IMR-90 (cell line): ENCODE measurements at regions not wholly inside any gene's neighbourhood (a gene's known extent, or its start where the extent isn't known, plus 50 kb on each side); places are given as distances from the start of the nearest gene placed in this dataset.
A peak's percentile ranks its signal among the peaks of the same experiment; 100 is the strongest.
"Not testable (repeated sequence)": the region's sequence is repeated elsewhere in the genome, so short reads cannot be mapped to it uniquely, and the experiment has no call there.

Experiments
- ATAC-seq: fragments of 200-7000 bp; cut with Tn5 transposase; 2 replicates; pipeline ENCODE4 v1.9.1; 2020; ENCODE audit warnings: low read depth, mild to moderate bottlenecking, moderate library complexity
- BruUV-seq: library from RNA; stranded (reverse); fragments of 400-500 nt; replicated peaks from 2 replicates; lab custom pipeline; 2021; lab: Mats Ljungman, UMichigan
- CTCF ChIA-PET: fragments of 300-600 bp; formaldehyde crosslinking; extraction: SDS; loops from one replicate; lab custom pipeline; 2021; ENCODE audit warnings: antibody characterized with exemption; lab: Yijun Ruan, JAX
- POLR2A ChIA-PET: fragments of 300-600 bp; sonication (Branson Sonifier 250); formaldehyde crosslinking; loops from one replicate; lab custom pipeline; 2022; ENCODE audit warnings: antibody characterized with exemption; ENCODE audit not compliant: unreplicated experiment; lab: Charles Lee
- DNase-seq: peaks from one replicate; pipeline ENCODE4 v3.0.0; 2013
- H2AFZ ChIP-seq: replicated peaks from 2 replicates; pipeline ENCODE3; 2013; ENCODE audit warnings: low read length, mild to moderate bottlenecking; ENCODE audit not compliant: poor library complexity
- H2AK5ac ChIP-seq: 2 replicates; pipeline ENCODE4 v1.6.1; 2013; ENCODE audit warnings: low read depth, low read length, inconsistent platforms
- H2AK9ac ChIP-seq: replicated peaks from 2 replicates; pipeline ENCODE3; 2013; ENCODE audit warnings: mild to moderate bottlenecking, low read depth, low read length, moderate library complexity; ENCODE audit not compliant: poor library complexity
- H2BK120ac ChIP-seq: 2 replicates; pipeline ENCODE4 v1.6.1; 2013; ENCODE audit warnings: low read depth, low read length, inconsistent platforms
- H2BK15ac ChIP-seq: 3 replicates; pipeline ENCODE4 v1.6.1; 2013; ENCODE audit warnings: low read depth, low read length, inconsistent platforms
- H2BK20ac ChIP-seq: 2 replicates; pipeline ENCODE4 v1.6.1; 2013; ENCODE audit warnings: low read depth, mild to moderate bottlenecking, inconsistent platforms, low read length, moderate library complexity
- H2BK5ac ChIP-seq: 2 replicates; pipeline ENCODE4 v1.6.1; 2013; ENCODE audit warnings: mild to moderate bottlenecking, low read depth, low read length, inconsistent platforms; ENCODE audit not compliant: poor library complexity, severe bottlenecking
- H3K14ac ChIP-seq: replicated peaks from 2 replicates; pipeline ENCODE4 v1.6.1; 2013; ENCODE audit warnings: low read depth, low read length, inconsistent platforms
- H3K18ac ChIP-seq: 2 replicates; pipeline ENCODE4 v1.6.1; 2013; ENCODE audit warnings: low read depth, low read length, control low read depth
- H3K23ac ChIP-seq: 2 replicates; pipeline ENCODE4 v1.6.1; 2013; ENCODE audit warnings: low read depth, low read length, inconsistent platforms
- H3K27ac ChIP-seq: 2 replicates; pipeline ENCODE4 v1.5.1; 2013; ENCODE audit warnings: mild to moderate bottlenecking, control low read depth, low read length; ENCODE audit not compliant: insufficient read depth
- H3K27me3 ChIP-seq: 2 replicates; pipeline ENCODE4 v1.6.1; 2013; ENCODE audit warnings: low read length; ENCODE audit not compliant: control insufficient read depth, insufficient read depth
- H3K36me3 ChIP-seq: 2 replicates; pipeline ENCODE4 v1.6.1; 2013; ENCODE audit warnings: low read length, mixed read lengths; ENCODE audit not compliant: control insufficient read depth, insufficient read depth
- H3K4ac ChIP-seq: 2 replicates; pipeline ENCODE4 v1.6.1; 2013; ENCODE audit warnings: low read depth, low read length, inconsistent platforms
- H3K4me1 ChIP-seq: 2 replicates; pipeline ENCODE4 v1.6.1; 2013; ENCODE audit warnings: low read length, mixed read lengths; ENCODE audit not compliant: control insufficient read depth, insufficient read depth
- H3K4me2 ChIP-seq: 2 replicates; pipeline ENCODE4 v1.6.1; 2013; ENCODE audit warnings: low read depth, mild to moderate bottlenecking, control low read depth, low read length, moderate library complexity
- H3K4me3 ChIP-seq: 2 replicates; pipeline ENCODE4 v1.5.1; 2013; ENCODE audit warnings: low read depth, mild to moderate bottlenecking, control low read depth, low read length, moderate library complexity; ENCODE audit not compliant: insufficient read depth
- H3K56ac ChIP-seq: 2 replicates; pipeline ENCODE4 v1.6.1; 2013; ENCODE audit warnings: low read length, inconsistent platforms; ENCODE audit not compliant: insufficient read depth; ENCODE audit errors: extremely low read depth
- H3K79me1 ChIP-seq, 2 experiments: 2 replicates each; pipeline ENCODE4 v1.6.1; 2013; ENCODE audit warnings: low read length in 2 of 2, inconsistent platforms in 1 of 2, low read depth in 1 of 2
- H3K9ac ChIP-seq: 2 replicates; pipeline ENCODE4 v1.6.1; 2013; ENCODE audit warnings: low read depth, low read length, control low read depth
- H3K9me1 ChIP-seq: 2 replicates; pipeline ENCODE4 v1.6.1; 2013; ENCODE audit warnings: low read length, inconsistent platforms; ENCODE audit not compliant: insufficient read depth
- H3K9me3 ChIP-seq: 2 replicates; pipeline ENCODE4 v1.6.1; 2013; ENCODE audit warnings: low read length; ENCODE audit not compliant: control insufficient read depth, insufficient read depth
- H4K20me1 ChIP-seq: 2 replicates; pipeline ENCODE4 v1.6.1; 2013; ENCODE audit warnings: low read length, inconsistent platforms; ENCODE audit not compliant: insufficient read depth
- H4K5ac ChIP-seq: 2 replicates; pipeline ENCODE4 v1.6.1; 2013; ENCODE audit warnings: mild to moderate bottlenecking, low read depth, low read length, control low read depth
- H4K8ac ChIP-seq, 2 experiments: 2 replicates each; pipeline ENCODE4 v1.6.1; 2013; ENCODE audit warnings: low read depth in 2 of 2, low read length in 2 of 2, control low read depth in 1 of 2, inconsistent platforms in 1 of 2
- H4K91ac ChIP-seq: 2 replicates; pipeline ENCODE4 v1.6.1; 2013; ENCODE audit warnings: low read depth, low read length, inconsistent platforms; ENCODE audit not compliant: insufficient read depth
- CEBPB ChIP-seq: IDR thresholded peaks from 2 replicates; pipeline ENCODE4 v1.6.1; 2012; ENCODE audit warnings: low read depth, low read length, improper control_type of control experiment
- MAFK ChIP-seq: IDR thresholded peaks from 2 replicates; pipeline ENCODE4 v1.6.1; 2012; ENCODE audit warnings: low read depth, low read length, improper control_type of control experiment
- WGBS, 2 experiments: methylation state at CpG; one replicate each; pipeline versions ENCODE4 v1.1.5 to v1.1.7; 2013; ENCODE audit warnings: missing lambda C conversion rate in 2 of 2; ENCODE audit not compliant: insufficient read length in 1 of 2; ENCODE audit errors: extremely low coverage in 2 of 2; 5-methylcytosine and 5-hydroxymethylcytosine counted together
- dilution Hi-C: fragments of 300-500 bp; cut with HindIII; formaldehyde crosslinking; loops from one replicate; pipeline ENCODE4 v1.14.3; 2018; ENCODE audit warnings: low sequenced_read_pairs; ENCODE audit not compliant: unreplicated experiment
- in situ Hi-C: fragments of 300-500 bp; cut with MboI; formaldehyde crosslinking; loops from 3 replicates; pipeline ENCODE4 v1.14.3; 2019; ENCODE audit warnings: low sequenced_read_pairs, inconsistent platforms, mixed read lengths
- intact Hi-C: fragments of 100-400 bp; cut with micrococcal nuclease; formaldehyde crosslinking; loops from 2 replicates; pipeline ENCODE4 v1.10.0; 2022

DNA sequence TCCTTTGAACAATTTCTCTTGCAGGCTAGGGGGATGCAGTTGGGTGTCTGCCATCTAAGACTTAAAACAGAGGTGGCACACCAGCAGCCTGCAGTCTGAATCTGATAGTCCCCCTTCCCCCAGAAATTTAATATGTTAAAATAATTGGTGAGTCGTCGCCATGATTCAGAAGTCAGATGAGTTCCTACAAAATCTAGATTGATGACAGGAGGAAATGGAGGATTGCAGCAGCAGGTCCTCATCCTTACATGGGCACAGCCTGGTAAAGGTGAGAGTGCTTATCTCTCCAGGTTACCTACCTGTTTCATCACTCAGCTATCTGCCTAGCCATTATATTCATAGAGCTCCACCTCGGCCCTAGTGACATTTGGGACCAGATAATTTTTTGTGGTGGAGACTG, 112.3 kb downstream of the PCSK1 start:
- Histone ChIP-seq H2AFZ (no peak overlapping the region), H3K36me3 (no peaks in the 10 kb centered on the region), H3K9me1 (peaks cover 8% of the 10 kb centered on the region), H4K8ac (peak overlapping the region; percentile 71 to 86), H3K18ac (peak overlapping the region; percentile 89; the same call in 1 of the 2 replicates), H3K27me3 (no peaks in the 10 kb centered on the region), H2AK9ac (peak overlapping the region; percentile 0), H2BK120ac (peak overlapping the region; percentile 84), H4K91ac (peak overlapping the region; percentile 81), H3K9me3 (no peaks in the 10 kb centered on the region), H2BK5ac (peak overlapping the region; percentile 88), H3K9ac (no peak overlapping the region), H3K4ac (peak overlapping the region; percentile 80; the same call in 1 of the 2 replicates), H3K14ac (peak overlapping the region; percentile 69; the same call in 1 of the 2 replicates), H3K79me1 (no peaks in the 10 kb centered on the region; a peak in 1 of 4 replicates), H3K56ac (no peak overlapping the region), H2BK15ac (peak overlapping the region; percentile 84; the same call in 2 of the 3 replicates), H3K4me2 (no peak overlapping the region), H3K4me1 (peaks cover 17% of the 10 kb centered on the region), H4K20me1 (no peaks in the 10 kb centered on the region), H2AK5ac (peak overlapping the region; percentile 91), H2BK20ac (peak overlapping the region; percentile 87), H4K5ac (peak overlapping the region; percentile 89; the same call in 1 of the 2 replicates), H3K23ac (0 out of 2 replicates have a peak overlapping the region, but pooled peaks have one; percentile 51), H3K4me3 (no peak overlapping the region), H3K27ac (no peak overlapping the region)
- intact Hi-C loops (no loop called here), in situ Hi-C loops (loop anchor here (25.0 kb wide), 1 partner anchor 683 kb away; the partner anchor contains the start of gene RFESD), dilution Hi-C loops (no loop called here)
- WGBS, 2 experiments, result no CpG with 5 or more reads among the region's 3 CpGs
- POLR2A ChIA-PET, result no interaction called here
- ATAC-seq, result no peak
- DNase-seq, result peak; percentile 61
- peak; percentile 29; the same call in 1 of the 2 replicates for TF ChIP-seq CEBPB
- TF ChIP-seq MAFK, result no peak
- BruUV-seq, result no TSS peak
- CTCF ChIA-PET, result interaction anchor here (1.1 kb wide), 1 partner anchor 11 kb away, joined by 3 read pairs; no protein-coding TSS in a partner anchor

DNA sequence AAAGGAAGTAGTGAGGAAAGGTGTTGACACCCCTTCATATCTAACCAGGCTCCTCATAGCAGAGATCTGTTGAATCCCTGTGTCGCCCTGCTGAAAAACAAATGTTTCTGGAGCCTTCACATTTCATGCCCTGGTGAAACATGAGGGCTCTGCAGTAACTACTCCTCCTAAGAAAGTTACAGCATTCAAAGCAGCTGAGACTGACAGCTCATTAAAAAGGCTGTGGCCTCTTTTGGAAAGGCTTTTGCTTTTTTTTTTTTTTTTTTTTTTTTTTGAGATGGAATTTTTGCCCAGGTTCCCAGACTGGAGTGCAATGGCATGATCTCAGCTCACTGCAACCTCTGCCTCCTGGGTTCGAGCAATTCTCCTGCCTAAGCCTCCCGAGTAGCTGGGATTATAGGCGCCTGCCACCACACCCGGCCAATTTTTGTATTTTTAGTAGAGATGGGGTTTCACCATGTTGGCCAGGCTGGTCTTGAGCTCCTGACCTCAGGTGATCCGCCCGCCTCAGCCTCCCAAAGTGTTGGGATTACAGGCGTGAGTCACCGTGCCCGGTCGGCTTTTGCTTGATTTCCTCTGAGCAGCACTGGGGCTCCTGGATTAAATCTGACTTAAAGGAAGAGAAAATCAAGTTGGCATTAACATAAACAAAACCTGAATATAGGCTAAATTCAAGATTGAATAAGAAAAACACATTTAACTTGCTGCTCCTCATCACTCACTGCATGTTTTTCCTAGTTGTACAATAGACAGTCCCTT, 112.9 kb downstream of the PCSK1 start:
- H3K27ac ChIP-seq, H3K9me1 ChIP-seq, H4K5ac ChIP-seq, H3K23ac ChIP-seq, H3K27me3 ChIP-seq, H3K9ac ChIP-seq, H2AK9ac ChIP-seq, H2AFZ ChIP-seq, dilution Hi-C loops, H3K4ac ChIP-seq, intact Hi-C loops, H3K4me3 ChIP-seq, H3K4me2 ChIP-seq, DNase-seq, ATAC-seq, H3K36me3 ChIP-seq, BruUV-seq, H3K79me1 ChIP-seq, H3K9me3 ChIP-seq, H3K56ac ChIP-seq, H2AK5ac ChIP-seq, H4K20me1 ChIP-seq: not testable (repeated sequence)
- in situ Hi-C loops, result loop anchor here (25.0 kb wide), 1 partner anchor 683 kb away; the partner anchor contains the start of gene RFESD
- Histone ChIP-seq H3K18ac (peak overlapping the region; percentile 30; the same call in 1 of the 2 replicates), H2BK120ac (peak overlapping the region; percentile 84; the same call in 1 of the 2 replicates), H3K14ac (peak overlapping the region; percentile 5; the same call in 1 of the 2 replicates), H3K4me1 (peaks cover 20% of the 10 kb centered on the region), H2BK15ac (0 out of 3 replicates have a peak overlapping the region, but pooled peaks have one; percentile 61), H4K8ac (peak overlapping the region; percentile 29 to 86; a peak in 3 of 4 replicates), H4K91ac (peak overlapping the region; percentile 5), H2BK5ac (peak overlapping the region; percentile 6), H2BK20ac (peak overlapping the region; percentile 73)
- WGBS, 2 experiments, result no CpG with 5 or more reads among the region's 11 CpGs
- POLR2A ChIA-PET, result interaction anchor here (0.6 kb wide), 1 partner anchor 15 kb away, joined by 23 read pairs; no protein-coding TSS in a partner anchor
- CTCF ChIA-PET, result interaction anchor here (0.6 to 1.1 kb wide), 3 partner anchors 10 to 100 kb away, joined by 3 read pairs; no protein-coding TSS in a partner anchor
